Astrocyte (in vitro differentiated cells and primary cell): ENCODE measurements at regions not wholly inside any gene's neighbourhood (a gene's known extent, or its start where the extent isn't known, plus 50 kb on each side); places are given as distances from the start of the nearest gene placed in this dataset.

Source experiments
- CTCF ChIP-seq: IDR thresholded peaks from 2 replicates; pipeline ENCODE4 v1.5.1; 2011; ENCODE audit warnings: low read depth, mild to moderate bottlenecking, inconsistent platforms, low read length, moderate library complexity; ENCODE audit not compliant: insufficient read depth
- EZH2 ChIP-seq: IDR thresholded peaks from 2 replicates; pipeline ENCODE4 v1.6.1; 2012; ENCODE audit warnings: mild to moderate bottlenecking, low read length, inconsistent platforms; ENCODE audit not compliant: insufficient read depth

DNA sequence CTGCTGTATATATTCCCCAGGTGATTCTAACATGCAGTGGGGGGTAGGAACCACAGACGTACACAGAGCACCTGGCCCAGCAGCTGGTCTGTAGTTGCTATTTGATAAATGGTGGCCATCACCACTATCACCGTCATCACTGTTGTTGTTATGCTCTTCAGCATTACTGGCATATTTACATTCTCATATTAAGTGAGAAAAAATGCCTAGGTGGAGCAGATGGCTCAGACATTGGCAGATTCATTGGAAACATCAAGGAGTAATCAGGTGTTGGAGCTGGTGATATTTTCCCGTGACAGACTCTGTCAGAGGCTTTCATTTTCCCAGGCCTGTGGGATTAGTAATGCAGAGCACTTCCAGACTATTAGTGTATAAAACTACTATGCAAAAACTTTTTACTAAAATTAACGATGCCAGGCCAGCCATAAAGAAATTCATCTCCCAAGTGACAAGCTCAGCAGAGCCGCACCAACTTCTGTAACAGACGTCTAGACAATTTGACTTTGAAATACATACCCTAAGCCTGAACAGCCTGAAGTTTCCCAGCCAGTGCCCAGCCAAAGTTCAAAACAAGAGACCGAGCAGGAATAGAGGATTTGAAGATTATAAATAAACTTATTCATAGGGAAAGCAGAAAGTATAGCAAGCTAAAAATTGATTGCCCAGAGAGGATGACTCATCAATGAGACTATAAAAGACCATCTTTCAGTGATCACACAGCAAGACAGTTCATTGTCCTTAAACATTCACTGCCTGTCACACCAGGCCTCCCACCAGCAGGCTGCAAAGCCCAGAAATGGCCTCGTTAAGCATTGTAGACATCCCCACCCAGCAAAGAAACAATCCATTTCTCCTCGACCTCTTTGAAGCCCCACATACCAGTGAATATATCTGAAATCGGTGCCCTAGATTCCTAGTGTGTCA, 247.4 kb upstream of the CHAC2 start:
- TF ChIP-seq CTCF, result no peak
- TF ChIP-seq EZH2, result no peak
